ENCODE measurements at regions not wholly inside any gene's neighbourhood (a gene's known extent, or its start where the extent isn't known, plus 50 kb on each side); places are given as distances from the start of the nearest gene placed in this dataset.

DNA sequence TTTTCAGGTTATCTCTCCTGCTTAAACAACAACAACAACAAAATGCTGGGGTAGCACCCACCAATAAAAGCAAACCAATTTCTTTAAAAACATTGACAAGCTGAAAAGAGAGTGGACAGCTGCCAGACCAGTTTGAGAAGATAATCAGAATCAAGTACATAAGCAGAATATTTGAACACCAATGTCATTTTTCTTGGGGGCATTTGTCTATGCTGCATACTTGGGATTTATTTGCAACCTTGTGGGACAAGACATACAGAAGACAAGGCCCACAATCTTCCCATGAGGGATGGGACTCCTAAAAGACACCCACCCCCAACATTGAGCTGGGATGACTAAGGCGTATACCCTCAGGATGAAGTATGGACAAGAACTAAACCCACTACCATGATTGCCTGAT is 62.2 kb upstream of the NXPH2 start:
- Histone ChIP-seq H3K9me3 (no peaks in the 10 kb centered on the region), H3K4me3 (no peak overlapping the region), H3K27me3 (no peaks in the 10 kb centered on the region), H3K36me3 (no peaks in the 10 kb centered on the region), H3K27ac (no peak overlapping the region), H3K4me1 (no peaks in the 10 kb centered on the region)
- intact Hi-C loops (cut with DNase I): no loop called here
- DNase-seq: no peak
- no peak for FAIRE-seq
- no peak for TF ChIP-seq CTCF (IDR thresholded peaks at IDR 0.05)
- WGBS, 2 donors: 83 to 89% methylated on average over 1 of the region's 1 CpG
- no peak for ATAC-seq

- no peak for TF ChIP-seq CTCF (IDR thresholded peaks at IDR 0.05)
- Histone ChIP-seq H3K4me1 (no peaks in the 10 kb centered on the region), H3K9me3 (no peaks in the 10 kb centered on the region), H3K4me3 (no peak overlapping the region), H3K27me3 (no peaks in the 10 kb centered on the region), H3K27ac (no peak overlapping the region), H3K36me3 (no peaks in the 10 kb centered on the region)
- 81 to 84% methylated on average over 3 of the region's 3 CpGs for WGBS, 2 donors
- intact Hi-C loops (cut with DNase I): no loop called here
- ATAC-seq (no peak), FAIRE-seq (no peak), DNase-seq (no peak)
These were observed 61.3 kb upstream of the NXPH2 start for GRCh38 chr2:138841459-138841858.

DNA sequence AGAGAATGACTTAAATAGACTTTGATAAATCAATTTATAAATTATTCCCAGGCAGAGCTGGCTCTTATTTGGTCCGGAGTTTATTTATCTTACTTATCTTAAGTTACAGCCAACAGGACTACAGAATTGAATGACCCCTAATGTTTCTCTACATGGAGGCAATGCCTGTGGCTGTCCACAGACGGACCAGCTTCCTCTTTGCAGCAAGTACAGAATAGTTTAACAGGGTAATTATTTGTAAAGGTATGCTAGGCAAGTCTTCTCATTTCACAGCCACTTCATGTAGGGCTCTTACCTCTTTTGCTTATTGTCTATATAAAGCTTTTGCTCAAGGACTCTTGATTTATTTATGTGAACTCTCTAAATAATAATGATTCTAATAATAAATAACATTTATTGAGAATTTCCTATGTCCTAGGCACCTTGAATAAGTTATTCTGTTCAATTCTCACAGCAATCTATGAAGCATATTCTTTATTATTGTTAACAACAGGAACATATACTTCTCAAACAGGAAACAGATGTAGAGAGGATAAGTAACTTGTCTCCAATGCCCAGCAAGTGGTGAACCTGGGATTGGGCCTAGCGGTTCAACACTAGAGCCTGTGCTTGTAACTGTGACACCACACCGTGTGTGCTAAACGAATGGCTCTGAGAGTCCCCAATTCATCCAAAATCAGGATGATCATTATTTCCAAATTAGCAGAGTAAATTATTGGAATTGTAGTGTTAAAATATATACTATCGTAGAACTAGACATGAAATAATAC is 58.8 kb upstream of the NXPH2 start:
- 57 to 73% methylated on average over 6 of the region's 6 CpGs for WGBS, 2 donors
- Histone ChIP-seq H3K4me3 (no peak overlapping the region), H3K27me3 (no peaks in the 10 kb centered on the region), H3K9me3 (no peaks in the 10 kb centered on the region), H3K27ac (no peak overlapping the region), H3K4me1 (no peaks in the 10 kb centered on the region), H3K36me3 (no peaks in the 10 kb centered on the region)
- ATAC-seq: no peak
- FAIRE-seq: no peak
- intact Hi-C loops (cut with DNase I): no loop called here
- DNase-seq: no peak
- no peak for TF ChIP-seq CTCF (IDR thresholded peaks at IDR 0.05)

GRCh38 chr2:138831691-138832090 is 51.5 kb upstream of the NXPH2 start:
- no peaks in the 10 kb centered on the region for H3K4me1 ChIP-seq
- no peaks in the 10 kb centered on the region for H3K36me3 ChIP-seq
- FAIRE-seq (no peak), DNase-seq (no peak), ATAC-seq (no peak)
- H3K27me3 ChIP-seq: no peaks in the 10 kb centered on the region
- H3K27ac ChIP-seq: no peak overlapping the region
- H3K9me3 ChIP-seq: no peaks in the 10 kb centered on the region
- intact Hi-C loops (cut with DNase I): no loop called here
- WGBS, 2 donors: 49 to 59% methylated on average over 1 of the region's 1 CpG
- no peak for TF ChIP-seq CTCF (IDR thresholded peaks at IDR 0.05)
- H3K4me3 ChIP-seq: no peak overlapping the region

GRCh38 chr2:138831154-138831553 is 51.0 kb upstream of the NXPH2 start:
- no peak for FAIRE-seq

More at GRCh38 chr2:138831154-138831553, 51.0 kb upstream of the NXPH2 start:
- no peak for TF ChIP-seq CTCF (IDR thresholded peaks at IDR 0.05)
- no peak overlapping the region for H3K4me3 ChIP-seq
- intact Hi-C loops (cut with DNase I): no loop called here
- no peak overlapping the region for H3K27ac ChIP-seq
- no peak for ATAC-seq
- H3K36me3 ChIP-seq: no peaks in the 10 kb centered on the region
- WGBS, 2 donors: 47 to 65% methylated on average over 2 of the region's 2 CpGs
- no peaks in the 10 kb centered on the region for H3K4me1 ChIP-seq
- H3K9me3 ChIP-seq: no peaks in the 10 kb centered on the region
- no peak for DNase-seq
- H3K27me3 ChIP-seq: no peaks in the 10 kb centered on the region

Measured in pancreas (tissue), 10 donors.